HG03025 (cell line): ENCODE measurements at regions not wholly inside any gene's neighbourhood (a gene's known extent, or its start where the extent isn't known, plus 50 kb on each side); places are given as distances from the start of the nearest gene placed in this dataset.
"Not testable (repeated sequence)": the region's sequence is repeated elsewhere in the genome, so short reads cannot be mapped to it uniquely, and the experiment has no call there.

ENCODE experiments used
- ATAC-seq: cut with Tn5 transposase; IDR thresholded peaks from one replicate; pipeline ENCODE4 v1.9.1; 2021; ENCODE audit warnings: mild to moderate bottlenecking, moderate library complexity; ENCODE audit not compliant: unreplicated experiment, low FRiP score

DNA sequence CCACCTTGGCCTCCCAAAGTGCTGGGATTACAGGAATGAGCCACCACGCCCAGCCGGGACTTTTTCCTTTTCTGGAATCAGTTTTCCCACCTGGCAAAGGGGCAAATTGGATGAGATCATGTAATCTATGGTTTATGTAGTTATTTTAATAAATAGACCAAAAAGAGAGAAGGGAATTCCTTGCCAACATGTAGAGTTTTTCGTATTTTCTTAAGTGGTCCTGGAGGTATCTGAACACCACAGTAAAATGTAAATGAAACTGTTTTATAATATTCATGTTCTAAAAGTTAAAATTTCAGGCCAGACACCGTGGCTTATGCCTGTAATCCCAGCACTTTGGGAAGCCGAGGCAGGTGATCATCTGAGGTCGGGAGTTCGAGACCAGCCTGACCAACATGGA lies 185.1 kb upstream of the ZNF217 start:
- no peak for ATAC-seq

DNA sequence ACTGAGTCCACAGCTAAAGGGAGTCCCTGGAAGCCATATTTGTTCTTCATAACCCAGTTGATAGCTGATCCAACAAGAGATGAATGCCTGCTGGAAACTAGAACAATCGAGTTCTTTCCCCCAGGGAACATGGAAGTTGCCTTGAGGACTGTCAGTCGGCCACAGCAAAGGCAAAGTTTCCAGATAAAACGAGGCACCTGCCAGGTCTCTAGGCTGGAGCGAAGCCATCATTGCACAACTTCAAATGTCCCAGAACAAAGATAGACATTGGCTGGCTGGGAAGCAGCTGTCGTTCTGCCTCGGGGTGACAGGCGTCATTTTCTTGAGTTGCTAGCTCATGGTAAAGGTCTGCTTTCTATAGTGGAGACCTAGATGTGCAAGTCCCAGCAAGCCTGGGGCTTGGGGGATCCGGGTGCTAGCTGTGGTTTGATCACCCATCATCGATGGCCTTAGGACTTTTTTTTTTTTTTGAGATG lies 184.4 kb upstream of the ZNF217 start:
- no peak for ATAC-seq

DNA sequence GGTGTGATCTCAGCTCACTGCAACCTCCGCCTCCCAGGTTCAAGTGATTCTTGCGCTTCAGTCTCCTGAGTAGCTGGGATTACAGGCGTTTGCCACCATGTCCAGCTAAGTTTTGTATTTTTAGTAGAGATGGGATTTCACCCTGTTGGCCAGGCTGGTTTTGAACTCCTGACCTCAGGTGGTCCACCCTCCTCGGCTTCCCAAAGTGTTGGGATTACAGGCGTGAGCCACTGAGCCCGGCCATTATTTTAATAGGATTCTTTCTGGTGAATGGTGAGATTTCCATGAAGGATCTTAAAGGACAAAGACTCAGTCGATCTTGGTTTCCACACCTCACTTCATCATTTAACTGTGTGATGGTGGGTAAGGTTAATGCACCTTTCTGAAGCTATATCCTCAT lies 183.8 kb upstream of the ZNF217 start:
- ATAC-seq = not testable (repeated sequence)

DNA sequence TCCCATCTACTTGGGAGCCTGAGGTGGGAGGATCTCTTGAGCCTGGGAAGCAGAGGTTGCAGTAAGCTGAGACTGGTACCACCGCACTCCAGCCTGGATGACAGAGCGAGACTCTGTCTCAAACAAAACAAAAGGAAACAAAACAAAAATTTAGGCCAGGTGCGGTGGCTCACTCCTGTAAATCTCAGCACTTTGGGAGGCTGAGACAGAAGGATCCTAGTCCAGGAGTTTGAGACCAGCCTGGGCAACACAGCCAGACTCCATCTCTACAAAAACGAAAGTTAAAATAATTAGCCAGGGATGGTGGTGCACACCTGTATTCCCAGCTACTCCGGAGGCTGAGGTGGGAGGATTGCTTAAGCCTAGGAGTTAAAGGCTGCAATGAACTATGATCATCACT lies 183.2 kb upstream of the ZNF217 start:
- ATAC-seq = no peak

DNA sequence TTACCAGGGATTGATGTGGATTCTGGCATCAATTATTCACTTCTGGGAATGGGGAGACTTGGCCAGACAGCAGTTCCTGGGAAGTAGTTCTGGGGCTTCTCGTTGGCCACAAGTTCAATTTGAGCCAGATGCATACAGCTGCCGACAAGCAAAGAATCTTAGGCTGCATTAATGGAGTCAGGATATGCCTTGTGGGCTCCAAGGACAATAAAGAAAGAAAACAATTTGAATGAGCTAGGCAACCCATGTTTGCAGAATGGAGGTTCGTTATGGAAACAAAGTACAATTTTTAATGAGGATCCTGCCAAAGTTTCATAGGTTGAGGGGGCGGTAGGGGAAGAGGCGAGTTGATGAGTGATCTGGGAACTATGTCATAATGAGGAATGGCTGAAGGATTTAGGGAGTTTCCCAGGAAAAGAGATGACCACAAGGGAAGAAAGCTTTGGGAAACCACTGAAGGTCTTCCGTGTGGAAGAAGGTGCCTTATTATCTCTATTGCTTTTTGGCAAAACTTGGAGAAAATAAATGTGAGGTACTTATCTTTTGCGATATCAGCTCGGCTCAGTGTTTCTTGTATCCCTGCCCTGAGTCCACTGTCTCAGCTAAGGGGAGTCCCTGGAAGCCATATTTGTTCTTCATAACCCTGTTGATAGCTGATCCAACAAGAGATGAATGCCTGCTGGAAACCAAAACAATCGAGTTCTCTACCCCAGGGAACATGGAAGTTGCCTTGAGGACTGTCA lies 181.0 kb upstream of the ZNF217 start:
- ATAC-seq = no peak

DNA sequence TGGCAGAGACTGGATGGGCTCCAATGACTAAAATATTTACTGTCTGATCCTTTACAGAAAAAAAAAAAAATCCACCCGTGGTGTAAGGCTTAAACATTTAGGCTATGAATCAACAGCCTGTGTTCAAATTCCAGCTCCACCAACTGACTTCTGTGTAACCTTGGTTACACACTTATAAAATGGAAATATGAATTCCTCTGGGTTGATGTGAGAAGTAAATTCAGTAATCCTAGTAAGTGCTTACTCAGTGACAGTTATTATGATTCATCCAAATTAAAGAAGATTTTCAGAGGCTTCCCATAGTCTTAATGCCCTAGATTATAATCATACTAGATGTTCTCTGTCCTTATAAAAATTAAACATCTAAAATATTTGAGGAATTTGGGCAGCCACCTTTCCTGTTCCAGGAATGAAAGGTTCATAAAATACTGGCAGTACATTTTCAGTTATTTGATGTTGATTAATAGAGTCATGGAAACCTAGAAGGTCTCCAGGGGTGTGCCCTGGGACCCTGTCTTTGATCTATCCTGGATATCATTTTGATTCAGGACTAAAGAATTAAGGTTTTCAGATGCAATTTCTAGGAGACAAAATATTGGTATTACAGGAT lies 180.3 kb upstream of the ZNF217 start:
- ATAC-seq = no peak

DNA sequence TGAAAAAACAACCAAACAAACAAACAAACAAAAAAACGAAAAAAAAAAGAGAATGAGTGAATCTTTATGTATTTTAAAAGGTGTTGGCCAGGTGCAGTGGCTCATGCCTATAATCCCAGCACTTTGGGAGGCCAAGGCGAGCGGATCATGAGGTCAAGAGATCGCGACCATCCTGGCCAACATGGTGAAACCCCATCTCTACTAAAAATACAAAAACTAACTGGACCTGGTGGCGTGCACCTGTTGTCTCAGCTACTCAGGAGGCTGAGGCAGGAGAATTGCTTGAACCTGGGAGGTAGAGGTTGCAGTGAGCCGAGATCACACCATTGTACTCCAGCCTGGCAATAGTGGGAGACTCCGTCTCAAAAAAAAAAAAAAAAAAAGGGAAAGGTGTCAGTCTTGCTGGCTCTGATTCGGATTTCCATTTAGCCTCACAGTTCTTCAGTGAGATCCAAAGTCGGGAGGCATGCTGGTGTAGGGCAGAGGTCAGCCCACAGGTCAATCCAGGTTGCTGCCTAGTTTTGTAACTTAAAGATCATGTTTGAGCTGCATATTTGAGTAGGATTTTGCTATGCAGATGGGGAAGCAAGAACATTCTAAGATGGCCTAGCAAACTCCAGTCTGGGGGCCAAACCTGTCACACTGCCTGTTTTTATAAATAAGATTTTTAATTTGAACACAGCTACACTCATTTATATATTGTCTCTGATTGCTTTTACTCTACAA lies 179.6 kb upstream of the ZNF217 start:
- not testable (repeated sequence) for ATAC-seq

DNA sequence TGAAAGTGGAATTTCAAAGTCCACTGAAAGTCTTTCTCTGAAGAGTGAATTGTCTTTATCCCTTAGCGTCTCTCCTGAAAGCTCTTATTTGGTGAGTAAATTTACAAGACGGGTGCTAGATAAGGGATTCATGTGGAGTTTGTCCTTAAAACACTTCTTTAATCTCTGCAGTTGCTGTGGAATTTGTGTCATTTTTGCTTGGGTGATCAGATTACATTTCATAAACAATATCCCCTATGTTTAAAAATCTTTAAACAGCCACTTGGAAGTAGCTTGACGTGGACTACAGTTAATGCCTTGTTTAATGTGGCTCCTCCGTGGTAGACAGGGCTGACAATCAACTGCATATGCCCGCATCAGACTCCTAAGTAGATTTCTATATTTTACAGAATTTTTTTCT lies 175.4 kb upstream of the ZNF217 start:
- no peak for ATAC-seq

DNA sequence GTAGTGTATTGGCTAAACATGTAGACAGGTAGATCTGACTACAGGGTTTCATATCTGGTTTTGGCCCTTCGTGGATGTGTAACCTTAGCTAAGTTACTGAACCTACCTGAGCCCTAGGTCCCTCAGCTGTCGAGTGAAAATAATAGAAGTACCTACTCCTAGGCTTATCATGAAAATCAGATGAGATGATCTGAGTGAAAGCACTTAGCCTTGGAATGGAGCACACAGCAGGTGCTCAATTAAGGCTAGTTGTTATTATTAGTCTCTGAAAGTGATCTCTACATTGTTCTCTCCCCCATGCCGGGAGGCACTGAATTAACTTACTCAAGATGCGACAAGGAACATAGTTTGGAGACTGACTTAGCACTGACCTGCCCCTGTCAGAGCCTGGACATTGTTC lies 174.7 kb upstream of the ZNF217 start:
- ATAC-seq = no peak

DNA sequence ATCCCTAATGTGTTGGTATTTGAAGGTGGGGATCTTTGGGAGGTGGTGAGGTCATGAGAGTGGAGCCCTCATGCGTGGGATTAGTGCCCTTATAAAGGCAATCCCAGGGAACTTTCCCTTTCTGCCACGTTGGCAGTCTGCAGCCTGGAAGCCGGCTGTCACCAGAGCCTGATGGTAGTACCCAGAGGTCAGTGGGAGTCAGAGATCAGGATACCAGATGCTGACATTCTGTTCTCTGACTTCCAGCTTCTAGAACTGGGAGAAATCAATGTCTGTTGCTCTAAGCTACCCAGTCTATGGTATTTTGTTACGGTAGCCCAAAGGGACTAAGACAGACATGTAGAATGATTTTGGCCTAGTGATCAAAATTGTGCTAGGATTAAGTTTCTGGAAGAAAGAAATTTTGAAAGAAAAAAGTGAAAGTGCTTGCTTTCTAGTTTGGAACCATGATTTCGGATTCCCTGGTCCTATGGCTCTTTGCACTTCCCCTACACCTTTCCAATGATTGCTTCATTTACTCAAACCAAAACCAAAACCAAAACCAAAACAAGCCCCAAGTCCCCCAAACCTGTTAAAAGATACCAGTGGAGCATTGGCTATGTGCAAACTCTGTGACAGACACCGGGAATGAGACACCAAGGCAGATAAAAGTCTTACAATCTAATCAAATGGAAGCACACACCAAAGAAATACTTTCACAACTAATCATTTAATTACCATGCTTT lies 173.7 kb upstream of the ZNF217 start:
- no peak for ATAC-seq

DNA sequence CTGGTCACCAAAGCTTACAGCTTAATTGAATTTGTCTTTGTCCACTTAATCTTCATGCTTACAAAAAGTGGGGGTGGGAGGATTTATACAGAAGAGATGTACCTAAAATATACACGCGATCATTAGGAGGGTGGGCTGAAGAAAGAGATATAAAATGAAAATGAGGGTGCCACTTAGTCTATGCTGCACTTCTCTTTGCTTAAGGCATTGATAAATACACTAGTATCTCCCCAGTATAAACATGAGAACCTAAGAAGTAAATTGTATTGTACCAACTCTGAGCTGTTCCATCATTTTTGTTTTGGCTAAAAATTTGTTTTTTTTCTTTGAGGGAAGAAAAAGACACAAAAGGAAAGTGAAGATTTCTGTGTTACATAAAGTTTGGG lies 170.8 kb upstream of the ZNF217 start:
- ATAC-seq = no peak

DNA sequence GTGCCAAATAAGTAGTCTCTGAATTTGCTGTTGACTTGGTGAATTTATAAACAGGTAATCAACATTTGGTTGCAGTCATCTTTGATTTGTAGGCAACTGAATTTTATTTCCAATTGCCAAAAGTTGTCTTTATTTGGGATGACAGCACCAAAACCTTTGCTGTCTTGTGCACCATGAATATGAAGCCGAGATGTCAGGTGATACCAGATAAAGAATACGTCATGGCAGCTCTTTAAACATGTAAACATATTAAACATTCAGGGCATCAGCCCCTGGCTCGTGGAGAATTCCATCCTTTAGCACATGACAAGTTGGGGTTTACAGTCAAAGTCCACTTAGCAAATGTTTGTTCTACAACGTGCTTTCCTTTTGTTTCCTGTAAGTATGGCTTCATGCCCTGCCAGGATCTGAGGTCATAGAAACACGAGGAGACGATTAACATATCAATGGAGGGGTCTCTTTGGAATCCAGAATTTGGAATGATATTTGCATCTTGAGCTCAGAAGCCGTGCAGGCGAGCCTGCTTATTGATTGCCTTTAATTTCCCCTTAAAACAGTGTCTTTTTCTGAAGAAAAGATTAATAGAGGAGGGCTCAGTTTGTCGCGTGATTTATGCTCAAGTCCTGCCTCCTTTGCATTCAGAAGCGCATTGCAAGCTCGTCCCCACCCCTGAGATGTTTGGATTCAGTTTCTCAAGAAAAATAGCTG lies 170.2 kb upstream of the ZNF217 start:
- ATAC-seq = no peak

DNA sequence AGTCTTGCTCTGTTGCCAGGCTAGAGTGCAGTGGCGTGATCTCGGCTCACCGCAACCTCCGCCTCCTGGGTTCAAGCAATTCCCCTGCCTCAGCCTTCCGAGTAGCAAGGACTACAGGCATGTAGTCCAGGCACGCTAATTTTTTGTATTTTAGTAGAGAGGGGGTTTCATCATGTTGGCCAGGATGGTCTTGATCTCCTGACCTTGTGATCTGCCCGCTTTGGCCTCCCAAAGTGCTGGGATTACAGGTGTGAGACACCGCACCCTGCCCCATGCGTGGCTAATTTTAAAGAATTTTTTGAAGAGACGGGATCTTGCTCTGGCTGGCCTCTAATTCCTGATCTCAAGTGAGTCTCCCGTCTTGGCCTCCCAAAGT lies 168.8 kb upstream of the ZNF217 start:
- ATAC-seq = not testable (repeated sequence)

DNA sequence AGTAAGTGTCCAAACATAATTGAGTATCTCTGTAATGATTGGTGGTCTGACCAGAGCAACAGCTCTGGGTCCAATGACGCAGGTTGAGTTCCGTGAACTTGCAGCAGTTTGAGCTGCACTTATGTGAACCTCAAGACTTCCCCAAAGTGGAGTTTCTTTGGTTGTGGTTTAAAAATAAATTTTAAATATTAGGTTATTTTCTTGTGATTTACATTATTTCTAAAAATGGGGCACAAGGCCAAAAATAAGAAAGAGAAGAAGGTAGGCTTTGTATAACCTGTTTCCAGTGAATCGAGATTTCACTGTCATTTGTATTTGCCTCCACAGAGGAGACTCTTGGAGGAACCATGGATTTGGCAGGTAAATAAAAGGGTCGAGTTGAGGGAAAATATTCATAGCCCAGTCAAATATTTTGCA lies 166.4 kb upstream of the ZNF217 start:
- no peak for ATAC-seq

DNA sequence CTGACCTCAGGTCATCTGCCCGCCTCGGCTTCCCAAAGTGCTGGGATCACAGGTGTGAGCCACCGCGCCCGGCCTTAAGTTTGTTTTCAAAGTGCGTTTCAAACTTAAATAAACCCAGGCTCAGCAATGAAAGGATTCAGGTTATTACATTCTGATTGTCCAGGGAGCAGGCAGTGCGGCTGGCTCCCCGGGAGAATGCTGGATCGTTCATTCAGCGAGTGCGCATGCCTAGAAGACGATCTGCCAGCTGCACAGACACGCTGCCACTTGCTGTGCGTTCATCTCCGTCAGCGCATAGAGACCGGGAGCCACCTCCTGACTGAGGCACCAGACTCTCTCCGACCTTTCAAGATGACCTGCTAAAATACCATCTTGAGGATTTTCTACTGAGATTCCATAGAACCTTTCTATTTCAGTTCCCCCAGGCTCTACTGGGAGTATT lies 163.9 kb upstream of the ZNF217 start:
- no peak for ATAC-seq

DNA sequence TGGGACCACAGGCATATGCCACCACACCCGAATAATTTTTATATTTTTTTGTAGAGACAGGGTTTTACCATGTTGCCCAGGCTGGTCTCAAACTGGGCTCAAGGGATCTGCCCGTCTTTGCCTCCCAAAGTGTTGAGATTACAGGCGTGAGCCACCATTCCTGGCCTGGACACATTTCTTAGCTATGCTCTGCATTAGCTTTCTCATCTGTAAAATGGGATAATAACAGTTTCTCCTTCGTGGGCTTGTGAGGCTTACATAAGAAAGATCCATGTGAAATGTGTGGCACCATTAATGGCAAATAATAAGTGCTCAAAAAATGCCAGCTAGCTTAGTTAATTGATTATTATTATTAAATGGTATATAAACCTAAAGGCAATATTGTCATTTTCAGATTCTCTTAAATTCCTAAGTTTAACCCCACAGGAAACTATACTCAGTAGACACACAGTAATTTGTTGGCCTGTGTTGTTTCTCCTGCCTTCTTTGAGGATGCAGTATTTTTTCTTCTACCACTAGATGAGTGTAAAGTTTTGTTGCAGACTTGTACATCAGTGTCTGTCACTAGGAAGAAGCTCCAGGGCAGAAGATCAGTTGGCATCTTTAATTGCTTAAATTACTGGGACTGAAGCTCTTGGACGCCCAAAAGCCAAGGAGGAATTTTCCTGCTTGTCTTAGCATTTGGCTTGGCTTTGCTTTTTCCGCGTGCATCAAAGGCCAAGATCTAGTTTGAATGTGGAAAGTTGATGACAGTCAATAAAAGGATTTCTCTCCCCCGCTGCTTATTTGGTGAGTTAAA lies 162.3 kb upstream of the ZNF217 start:
- ATAC-seq = no peak

DNA sequence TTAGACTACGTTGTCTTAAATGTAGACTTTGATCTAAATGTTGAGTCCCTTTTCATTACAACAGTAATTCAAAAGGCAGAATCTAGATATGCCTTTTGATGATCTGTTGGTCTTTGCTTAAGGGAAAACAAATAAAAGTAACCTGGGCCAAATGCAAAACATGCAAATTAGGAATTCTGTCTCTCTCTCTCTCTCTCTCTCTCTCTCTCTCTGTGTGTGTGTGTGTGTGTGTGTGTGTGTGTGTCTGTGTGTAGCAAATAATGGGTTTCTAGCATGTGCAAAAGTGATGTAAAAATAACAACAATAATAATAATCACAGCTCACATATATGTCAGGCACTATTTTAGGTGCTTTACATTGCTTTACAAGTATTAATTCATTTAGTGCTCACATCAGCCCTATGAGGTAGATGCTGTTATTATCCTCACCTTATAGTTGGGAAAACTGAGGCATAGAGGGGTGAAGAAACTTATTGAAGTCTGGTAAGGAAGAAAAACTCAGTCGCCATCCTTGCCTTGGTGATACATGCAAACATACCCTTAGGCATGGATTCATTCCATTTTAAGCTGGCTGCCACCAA lies 160.3 kb upstream of the ZNF217 start:
- ATAC-seq = no peak

DNA sequence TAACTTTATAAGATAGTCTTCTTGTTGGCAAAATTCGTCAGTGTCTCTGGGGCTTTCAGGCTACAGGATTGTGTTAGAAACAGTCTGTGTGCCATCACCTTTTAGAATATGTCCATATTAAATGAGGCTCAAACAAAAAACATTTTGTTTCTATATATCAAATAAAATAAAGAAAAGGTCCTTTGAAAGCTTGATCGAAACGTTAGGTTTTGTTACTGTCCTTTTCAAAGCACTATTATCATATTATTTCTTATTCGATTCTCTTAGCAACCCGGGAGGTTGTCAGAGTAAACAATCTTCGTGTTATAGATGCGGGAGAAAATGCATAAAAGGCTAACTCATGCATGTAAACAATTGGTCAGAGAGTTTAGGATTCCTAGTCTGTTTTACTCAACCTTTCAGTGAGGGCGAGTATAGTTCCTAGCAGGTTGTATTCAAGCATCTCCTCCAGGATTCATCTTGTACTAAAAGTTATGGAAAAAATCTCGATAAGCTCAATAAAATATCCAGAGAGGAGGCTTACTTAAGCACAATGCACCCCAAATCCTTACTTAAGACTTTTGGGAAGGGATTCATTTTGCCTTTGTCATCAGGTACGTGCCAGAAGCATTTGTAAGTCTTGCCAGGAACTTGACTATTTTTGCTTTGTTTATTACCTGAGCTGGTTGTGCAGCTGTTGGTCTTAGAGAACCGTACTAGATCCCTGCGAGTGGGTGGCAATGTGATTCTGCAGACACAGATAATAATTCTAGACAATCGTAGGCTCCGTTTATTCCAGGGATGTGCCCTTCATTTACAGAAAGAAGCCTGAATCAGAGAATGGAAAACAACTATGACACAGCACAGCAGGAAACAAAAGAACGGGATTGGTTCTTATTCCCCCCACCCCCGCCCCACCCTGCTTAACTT lies 159.6 kb upstream of the ZNF217 start:
- ATAC-seq = no peak
